ENCODE measurements at regions not wholly inside any gene's neighbourhood (a gene's known extent, or its start where the extent isn't known, plus 50 kb on each side); places are given as distances from the start of the nearest gene placed in this dataset.
"Not testable (repeated sequence)": the region's sequence is repeated elsewhere in the genome, so short reads cannot be mapped to it uniquely, and the experiment has no call there.

DNA sequence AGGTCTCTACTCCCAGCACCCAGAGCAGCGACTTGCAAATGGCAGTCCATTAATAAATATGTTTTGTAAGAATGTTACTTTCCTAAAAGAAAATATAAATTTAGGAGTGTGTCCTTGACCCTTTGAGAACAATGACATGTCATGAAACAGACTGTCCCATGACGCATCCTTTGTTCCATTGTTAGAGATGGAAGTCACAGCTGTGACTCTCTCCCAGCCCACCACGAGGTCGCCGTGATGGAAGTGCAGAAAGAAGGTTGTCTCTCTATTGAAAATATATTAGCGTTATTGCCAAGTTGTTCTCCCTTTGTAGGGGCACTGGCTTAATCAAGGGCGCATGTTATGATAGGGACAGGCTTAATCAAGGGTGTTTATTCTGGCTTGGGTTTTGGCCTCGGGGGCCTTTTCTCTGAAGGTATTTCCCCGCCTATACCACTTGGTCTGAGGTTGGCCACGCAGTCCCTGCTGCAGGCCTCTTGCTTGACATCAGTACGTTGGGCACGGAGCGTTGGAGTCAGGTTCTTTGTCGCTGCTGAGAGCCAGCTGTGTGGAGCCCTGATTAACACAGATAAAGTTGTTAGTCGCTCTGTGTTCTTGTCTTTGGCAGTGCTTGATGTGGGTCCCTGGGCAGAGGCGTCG lies 126.7 kb upstream of the ZNF536 start:
- no peak for FAIRE-seq

DNA sequence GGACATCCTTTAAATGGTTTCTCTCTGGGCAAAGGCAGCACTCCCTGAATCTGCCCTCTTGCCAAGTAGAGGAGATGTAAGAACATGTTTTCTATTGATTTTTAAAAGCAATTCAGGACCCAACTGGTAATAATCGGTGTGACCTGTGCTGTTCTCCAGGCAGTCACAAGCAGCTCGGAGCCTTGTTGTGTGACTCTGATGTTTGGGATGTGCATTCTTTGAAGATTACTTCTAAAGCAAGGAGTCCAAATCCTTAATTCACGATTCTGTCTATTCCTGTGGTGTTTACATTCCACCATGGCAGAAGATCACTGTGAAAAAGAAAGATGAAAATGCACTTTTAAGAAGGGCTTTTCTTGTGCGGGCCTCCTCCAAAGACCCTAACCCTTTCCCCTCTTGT lies 122.3 kb upstream of the ZNF536 start:
- no peak for FAIRE-seq

- FAIRE-seq = no peak
Observed at GRCh38 chr19:30252214-30252613, 120.0 kb upstream of the ZNF536 start.

- FAIRE-seq = no peak
Observed at GRCh38 chr19:30253581-30253996, 118.6 kb upstream of the ZNF536 start.

DNA sequence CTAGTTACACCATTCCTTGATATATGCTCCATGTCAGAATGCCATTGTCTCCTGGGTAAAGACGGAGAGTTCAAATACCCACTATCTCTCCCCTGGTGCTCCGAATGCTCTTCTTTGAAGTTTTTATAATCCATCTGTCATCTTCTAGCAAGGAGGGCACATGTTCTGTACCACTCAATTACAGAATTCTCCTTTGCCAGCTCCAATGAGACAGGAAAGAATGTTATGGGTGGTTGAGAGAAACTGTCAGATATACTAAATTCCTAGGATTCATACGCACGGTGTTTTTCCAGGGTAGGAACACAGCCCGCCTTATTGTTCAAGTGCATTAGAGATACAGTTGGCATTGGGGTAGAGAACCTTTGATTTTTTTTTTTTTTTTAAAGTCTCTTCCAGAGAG lies 118.0 kb upstream of the ZNF536 start:
- FAIRE-seq = no peak

- no peak for FAIRE-seq
Observed at GRCh38 chr19:30254789-30255188, 117.4 kb upstream of the ZNF536 start.

GRCh38 chr19:30255791-30256495 lies 116.2 kb upstream of the ZNF536 start:
- no peak for FAIRE-seq

DNA sequence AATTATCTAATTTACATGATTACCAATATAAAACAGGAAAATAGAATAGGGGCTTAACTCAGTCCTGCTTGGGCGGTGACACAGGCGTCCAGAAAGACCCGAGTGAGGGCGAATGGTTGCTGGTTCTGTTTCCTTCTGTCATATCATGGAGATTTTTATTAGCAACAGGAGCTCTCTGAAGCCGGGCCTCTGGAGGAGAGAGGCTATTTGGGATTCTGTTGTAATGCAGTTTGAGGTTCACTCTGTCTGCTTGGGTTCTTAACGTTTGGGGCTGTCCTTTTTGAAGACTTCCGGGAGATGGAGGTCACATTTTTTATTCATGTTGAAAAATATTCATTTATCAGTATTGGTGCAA lies 115.7 kb upstream of the ZNF536 start:
- FAIRE-seq = no peak

DNA sequence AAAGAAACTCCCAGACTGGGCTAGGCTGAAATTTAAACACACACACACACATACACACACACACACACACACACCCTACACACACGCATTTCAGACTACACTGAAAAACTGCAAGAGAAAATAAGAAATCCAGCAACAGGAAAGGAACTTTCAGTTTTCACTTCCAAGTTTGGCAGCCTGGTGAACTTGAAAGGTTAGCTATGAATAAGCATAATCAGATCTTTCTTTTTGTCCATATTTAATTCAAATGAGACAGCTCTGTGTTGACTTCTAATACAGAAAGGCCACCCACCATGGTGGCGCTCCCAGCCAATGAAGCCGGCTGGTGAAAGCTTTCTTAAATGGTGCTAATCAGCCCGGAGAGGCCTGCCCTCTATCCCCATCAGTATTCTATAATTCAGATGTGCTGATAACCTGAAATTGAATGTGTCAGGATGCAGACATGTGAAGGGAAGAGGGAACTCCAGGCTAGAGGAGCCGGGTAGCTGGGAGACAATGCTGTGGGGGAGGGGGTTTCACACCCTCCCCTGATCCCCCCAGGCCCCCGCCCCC lies 108.3 kb upstream of the ZNF536 start:
- no peak for FAIRE-seq

GRCh38 chr19:30265918-30266317 lies 106.3 kb upstream of the ZNF536 start:
- not testable (repeated sequence) for FAIRE-seq

GRCh38 chr19:30266687-30267086 lies 105.5 kb upstream of the ZNF536 start:
- FAIRE-seq = no peak

DNA sequence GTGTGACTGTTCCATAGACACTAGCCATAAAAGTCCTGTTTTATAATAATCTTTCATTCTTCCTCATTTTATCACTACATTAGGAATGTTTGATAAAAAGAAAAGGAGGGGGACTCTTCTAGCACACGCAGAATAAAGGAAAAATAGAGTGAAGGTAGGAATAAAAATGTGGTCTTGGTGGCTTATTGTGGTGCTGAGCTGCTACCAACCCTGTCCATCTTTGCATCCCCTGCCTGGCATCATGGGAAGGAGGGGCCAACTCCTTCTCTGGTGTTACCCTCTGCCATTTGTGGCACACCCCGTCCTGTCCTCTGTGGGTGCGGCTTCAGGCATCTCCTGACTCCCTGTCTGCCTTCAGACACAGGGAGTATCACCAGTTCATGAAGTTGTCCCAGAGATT lies 104.9 kb upstream of the ZNF536 start:
- FAIRE-seq = no peak

- no peak for FAIRE-seq
Observed at GRCh38 chr19:30268601-30269000, 103.6 kb upstream of the ZNF536 start.

DNA sequence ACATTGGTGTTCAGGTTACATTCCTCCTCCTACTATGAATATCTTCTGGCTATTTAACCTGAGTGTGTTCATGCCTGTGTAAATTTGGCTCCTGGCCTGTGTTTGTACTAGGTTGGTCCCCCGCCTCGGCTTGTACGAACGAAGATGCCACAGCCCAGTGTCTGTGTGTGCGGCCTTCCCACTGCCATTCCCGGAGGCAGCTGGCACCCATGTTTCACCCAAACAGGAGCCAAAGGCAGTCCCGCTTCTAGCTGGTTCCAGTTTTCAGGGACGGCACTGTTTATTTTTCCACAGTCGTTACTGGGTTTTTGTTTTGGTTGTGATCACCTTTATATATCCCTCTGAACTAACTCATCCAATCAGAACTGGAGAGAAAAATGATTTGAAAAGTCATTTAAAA lies 102.5 kb upstream of the ZNF536 start:
- FAIRE-seq = no peak

DNA sequence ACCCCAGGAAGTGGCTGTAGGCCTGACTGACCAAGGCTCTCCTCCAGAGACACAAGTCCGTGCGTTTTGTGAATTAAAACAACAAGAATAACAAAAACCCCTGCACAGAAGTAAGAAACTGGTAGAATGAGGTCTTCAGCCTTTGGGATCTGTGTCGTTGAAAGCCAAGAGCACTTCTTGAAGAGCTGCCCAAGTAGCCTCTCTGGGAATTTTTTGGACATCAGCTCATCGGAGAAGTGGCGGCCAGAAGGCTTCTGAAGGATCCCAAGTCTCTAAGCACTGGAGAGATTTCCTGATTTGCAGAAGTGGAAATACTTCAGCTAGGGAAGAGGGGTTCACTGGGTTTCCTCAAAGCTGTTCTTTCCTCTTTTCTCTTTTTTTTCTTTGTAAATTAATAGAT lies 100.4 kb upstream of the ZNF536 start:
- FAIRE-seq = no peak

DNA sequence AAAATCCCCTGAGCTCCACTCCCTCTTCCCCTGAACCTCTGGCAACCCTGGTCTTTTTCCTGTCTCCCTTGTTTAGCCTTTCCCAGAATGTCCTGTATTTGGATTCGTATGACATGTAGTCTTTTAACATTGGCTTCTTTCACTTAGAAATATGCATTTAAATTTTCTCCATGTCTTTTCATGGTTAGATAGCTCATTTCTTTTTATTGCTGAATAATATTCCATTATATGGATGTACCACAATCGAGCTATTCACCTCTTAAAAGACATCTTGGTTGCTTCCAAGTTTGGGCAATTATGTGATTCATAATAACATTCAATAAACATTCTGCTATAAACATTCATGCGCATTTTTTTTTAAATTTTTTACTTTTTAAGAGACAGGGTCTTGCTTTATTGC lies 99.6 kb upstream of the ZNF536 start:
- FAIRE-seq = no peak

DNA sequence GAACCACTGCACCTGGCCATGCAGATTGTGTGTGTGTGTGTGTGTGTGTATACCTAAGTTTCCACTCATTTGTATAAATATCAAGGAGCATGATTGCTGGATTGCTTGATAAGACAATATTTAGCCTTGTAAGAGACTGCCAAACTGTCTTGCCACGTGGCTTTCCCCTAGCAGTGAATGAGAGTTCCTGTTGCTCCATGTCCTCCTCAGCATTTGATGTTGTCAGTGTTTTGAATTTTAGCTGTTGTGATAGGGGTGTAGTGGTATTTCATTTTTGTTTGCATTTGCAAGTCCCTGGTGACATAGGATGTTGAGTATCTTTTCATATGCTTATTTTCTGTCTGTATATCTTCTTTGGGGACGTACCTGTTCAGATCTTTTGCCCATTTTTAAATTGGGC lies 99.0 kb upstream of the ZNF536 start:
- FAIRE-seq = no peak

- FAIRE-seq = no peak
Observed at GRCh38 chr19:30274987-30275386, 97.2 kb upstream of the ZNF536 start.

DNA sequence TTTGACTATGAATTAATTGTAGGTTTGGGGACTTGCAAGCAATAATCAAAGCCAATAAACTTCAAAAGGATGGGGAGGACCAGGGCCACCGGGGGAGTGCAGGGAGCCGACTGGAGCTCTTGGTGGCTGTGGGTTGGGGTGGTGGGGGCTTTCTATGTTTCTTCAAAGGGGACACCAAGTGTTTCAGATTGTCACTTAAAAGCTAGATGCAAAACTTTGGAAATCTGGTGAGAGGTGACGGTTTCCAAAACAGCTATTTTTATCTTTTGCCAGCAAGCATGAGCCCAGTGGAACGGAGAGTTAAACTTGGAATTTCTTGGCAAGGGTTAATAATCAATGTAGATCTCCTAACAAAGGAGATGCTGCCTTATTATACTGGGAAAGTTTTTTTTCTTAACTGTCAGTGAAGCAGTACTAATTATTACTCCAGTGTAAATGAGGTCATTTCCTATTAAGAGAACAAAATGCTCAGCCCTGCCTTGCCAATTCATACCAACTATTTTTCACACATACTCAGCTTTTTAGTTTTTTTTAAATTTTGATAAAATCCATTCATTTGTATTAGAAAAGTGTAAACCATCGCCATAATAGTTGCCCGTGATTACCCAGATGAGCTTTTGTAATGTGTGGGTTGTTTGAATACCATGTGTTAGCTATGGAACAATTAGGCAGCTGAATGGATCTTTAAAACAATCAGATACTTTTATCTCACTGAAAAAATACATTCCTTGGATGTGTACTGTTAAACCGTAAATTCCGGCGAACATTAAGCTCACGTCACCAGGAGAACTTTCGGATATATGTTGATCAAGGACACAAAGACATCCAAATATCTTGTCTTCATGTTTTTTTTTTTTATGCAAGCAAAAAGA lies 95.9 kb upstream of the ZNF536 start:
- FAIRE-seq = no peak

GRCh38 chr19:30276883-30277280 lies 95.3 kb upstream of the ZNF536 start:
- no peak for FAIRE-seq

GRCh38 chr19:30277941-30278881 lies 94.0 kb upstream of the ZNF536 start:
- FAIRE-seq = no peak

GRCh38 chr19:30278882-30279254 lies 93.3 kb upstream of the ZNF536 start:
- no peak for FAIRE-seq

All from endometrium (tissue), 2 donors.